BJ (cell line): ENCODE measurements at regions not wholly inside any gene's neighbourhood (a gene's known extent, or its start where the extent isn't known, plus 50 kb on each side); places are given as distances from the start of the nearest gene placed in this dataset.

ENCODE experiments used
- CTCF ChIA-PET: fragments of 350-600 bp; formaldehyde crosslinking; extraction: SDS; loops from one replicate; lab custom pipeline; 2021; ENCODE audit warnings: antibody characterized with exemption, inconsistent platforms; lab: Yijun Ruan, JAX
- POLR2A ChIA-PET: fragments of 300-600 bp; sonication (Branson Sonifier 250); formaldehyde crosslinking; extraction: SDS; loops from one replicate; lab custom pipeline; 2021; ENCODE audit warnings: antibody characterized with exemption; lab: Charles Lee
- DNase-seq: peaks from one replicate; pipeline ENCODE4 v3.0.0-alpha.2; 2011; ENCODE audit warnings: low read depth
- H3K27me3 ChIP-seq: 2 replicates; pipeline ENCODE4 v1.6.0; 2011; ENCODE audit warnings: low read length; ENCODE audit not compliant: control insufficient read depth, insufficient read depth
- H3K36me3 ChIP-seq: 2 replicates; pipeline ENCODE4 v1.5.1; 2011; ENCODE audit warnings: low read length; ENCODE audit not compliant: control insufficient read depth, insufficient read depth
- H3K4me3 ChIP-seq: 2 replicates; pipeline ENCODE4 v1.5.1; 2011; ENCODE audit warnings: low read depth, mild to moderate bottlenecking, control low read depth, low read length
- TF ChIP-seq, protein P1 (sequence below): IDR thresholded peaks from 2 replicates; pipeline ENCODE4 v1.5.1; 2011; ENCODE audit warnings: low read depth, mild to moderate bottlenecking, control low read depth, inconsistent platforms, low read length, moderate library complexity; ENCODE audit not compliant: insufficient read depth

- no peak overlapping the region for H3K4me3 ChIP-seq
- CTCF ChIA-PET: no interaction called here
- POLR2A ChIA-PET: no interaction called here
- DNase-seq: no peak
- TF ChIP-seq, protein P1, sequence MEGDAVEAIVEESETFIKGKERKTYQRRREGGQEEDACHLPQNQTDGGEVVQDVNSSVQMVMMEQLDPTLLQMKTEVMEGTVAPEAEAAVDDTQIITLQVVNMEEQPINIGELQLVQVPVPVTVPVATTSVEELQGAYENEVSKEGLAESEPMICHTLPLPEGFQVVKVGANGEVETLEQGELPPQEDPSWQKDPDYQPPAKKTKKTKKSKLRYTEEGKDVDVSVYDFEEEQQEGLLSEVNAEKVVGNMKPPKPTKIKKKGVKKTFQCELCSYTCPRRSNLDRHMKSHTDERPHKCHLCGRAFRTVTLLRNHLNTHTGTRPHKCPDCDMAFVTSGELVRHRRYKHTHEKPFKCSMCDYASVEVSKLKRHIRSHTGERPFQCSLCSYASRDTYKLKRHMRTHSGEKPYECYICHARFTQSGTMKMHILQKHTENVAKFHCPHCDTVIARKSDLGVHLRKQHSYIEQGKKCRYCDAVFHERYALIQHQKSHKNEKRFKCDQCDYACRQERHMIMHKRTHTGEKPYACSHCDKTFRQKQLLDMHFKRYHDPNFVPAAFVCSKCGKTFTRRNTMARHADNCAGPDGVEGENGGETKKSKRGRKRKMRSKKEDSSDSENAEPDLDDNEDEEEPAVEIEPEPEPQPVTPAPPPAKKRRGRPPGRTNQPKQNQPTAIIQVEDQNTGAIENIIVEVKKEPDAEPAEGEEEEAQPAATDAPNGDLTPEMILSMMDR: no peak
- no peaks in the 10 kb centered on the region for H3K36me3 ChIP-seq
- H3K27me3 ChIP-seq: no peaks in the 10 kb centered on the region
Observed at GRCh38 chr11:69364921-69365320, 71.0 kb downstream of the MYEOV start.

- TF ChIP-seq, protein P1: no peak
- Histone ChIP-seq H3K27me3 (no peaks in the 10 kb centered on the region), H3K4me3 (no peak overlapping the region), H3K36me3 (no peaks in the 10 kb centered on the region)
- DNase-seq: no peak
- POLR2A ChIA-PET: no interaction called here
- CTCF ChIA-PET: interaction anchor here (1.0 kb wide), 2 partner anchors 12 to 54 kb away, joined by 3 read pairs; no protein-coding TSS in a partner anchor
Observed at GRCh38 chr11:69365558-69365957, 71.6 kb downstream of the MYEOV start.

- no peaks in the 10 kb centered on the region for H3K36me3 ChIP-seq
- no peak overlapping the region for H3K4me3 ChIP-seq
- no peaks in the 10 kb centered on the region for H3K27me3 ChIP-seq
- TF ChIP-seq, protein P1: no peak
- DNase-seq: no peak
- ChIA-PET POLR2A (no interaction called here), CTCF (interaction anchor here (0.8 to 1.9 kb wide), 4 partner anchors 12 to 78 kb away, joined by 3 to 4 read pairs (median 3); no protein-coding TSS in a partner anchor)
Observed at GRCh38 chr11:69366591-69366990, 72.6 kb downstream of the MYEOV start.

GRCh38 chr11:69367211-69367964 lies 73.4 kb downstream of the MYEOV start:
- TF ChIP-seq, protein P1: no peak
- CTCF ChIA-PET: interaction anchor here (0.9 to 1.9 kb wide), 2 partner anchors 11 to 14 kb away, joined by 3 to 4 read pairs; no protein-coding TSS in a partner anchor
- Histone ChIP-seq H3K27me3 (no peaks in the 10 kb centered on the region), H3K4me3 (no peak overlapping the region), H3K36me3 (no peaks in the 10 kb centered on the region)
- POLR2A ChIA-PET: no interaction called here
- no peak for DNase-seq

GRCh38 chr11:69368119-69368880 lies 74.3 kb downstream of the MYEOV start:
- Histone ChIP-seq H3K36me3 (no peaks in the 10 kb centered on the region), H3K4me3 (no peak overlapping the region), H3K27me3 (no peaks in the 10 kb centered on the region)
- CTCF ChIA-PET: interaction anchor here (0.9 kb wide), 1 partner anchor 15 kb away, joined by 3 read pairs; no protein-coding TSS in a partner anchor
- POLR2A ChIA-PET: no interaction called here
- DNase-seq: no peak
- TF ChIP-seq, protein P1: no peak
